Activated CD4-positive, alpha-beta T cell treated with anti-CD3 and anti-CD28 coated beads, Interleukin-2, amount 50 U/mL, for 1 hour (primary cell): ENCODE measurements at regions not wholly inside any gene's neighbourhood (a gene's known extent, or its start where the extent isn't known, plus 50 kb on each side); places are given as distances from the start of the nearest gene placed in this dataset.
"Not testable (repeated sequence)": the region's sequence is repeated elsewhere in the genome, so short reads cannot be mapped to it uniquely, and the experiment has no call there.

ENCODE experiments used
- DNase-seq: peaks from one replicate; pipeline ENCODE4 v3.0.0-alpha.2; 2020

GRCh38 chr15:53209396-53210042, 419.4 kb upstream of the ONECUT1 start:
- DNase-seq, result no peak

GRCh38 chr15:53208751-53209150, 418.6 kb upstream of the ONECUT1 start:
- no peak for DNase-seq

DNA sequence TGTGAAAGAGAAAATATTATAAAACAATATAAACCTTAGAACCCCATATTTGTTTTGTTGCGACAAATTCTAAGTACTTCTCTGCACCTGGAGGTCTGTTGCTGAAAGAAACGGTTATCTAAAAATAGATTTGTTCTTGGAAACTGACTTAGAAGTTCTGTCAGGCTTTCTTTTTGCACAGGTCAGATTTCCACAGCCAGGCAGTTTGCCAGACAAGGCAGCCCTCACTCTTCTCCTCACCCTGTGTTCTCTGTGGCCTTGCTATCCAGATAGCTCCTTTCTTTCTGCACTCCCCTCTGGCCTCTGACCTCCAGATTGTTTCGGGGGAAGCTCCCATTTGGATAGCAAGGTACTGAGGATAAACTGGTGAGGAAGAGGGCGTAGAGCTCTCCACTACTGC, 413.3 kb upstream of the ONECUT1 start:
- DNase-seq, result no peak

GRCh38 chr15:53202876-53203275, 412.7 kb upstream of the ONECUT1 start:
- DNase-seq, result no peak

GRCh38 chr15:53197426-53197839, 407.3 kb upstream of the ONECUT1 start:
- peak; percentile 1 for DNase-seq

DNA sequence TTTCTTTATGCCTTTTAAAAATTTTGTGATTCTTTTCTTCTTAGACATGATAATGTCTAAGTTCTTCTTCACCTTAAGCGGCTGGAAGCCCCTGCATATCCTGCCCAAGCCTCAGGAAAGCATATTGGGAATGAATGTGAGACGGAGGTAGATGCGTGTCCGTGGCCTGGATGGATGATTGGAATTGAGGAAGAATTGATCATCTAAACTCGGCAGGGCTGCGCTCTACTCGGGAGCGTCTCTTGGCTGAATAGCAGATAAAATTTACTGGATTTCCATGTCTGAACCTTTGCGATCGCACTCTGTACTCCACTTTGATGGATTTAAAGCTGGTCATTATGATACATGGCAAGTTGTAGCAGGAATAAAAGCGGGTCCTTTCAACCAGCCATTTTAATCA, 406.7 kb upstream of the ONECUT1 start:
- no peak for DNase-seq

DNA sequence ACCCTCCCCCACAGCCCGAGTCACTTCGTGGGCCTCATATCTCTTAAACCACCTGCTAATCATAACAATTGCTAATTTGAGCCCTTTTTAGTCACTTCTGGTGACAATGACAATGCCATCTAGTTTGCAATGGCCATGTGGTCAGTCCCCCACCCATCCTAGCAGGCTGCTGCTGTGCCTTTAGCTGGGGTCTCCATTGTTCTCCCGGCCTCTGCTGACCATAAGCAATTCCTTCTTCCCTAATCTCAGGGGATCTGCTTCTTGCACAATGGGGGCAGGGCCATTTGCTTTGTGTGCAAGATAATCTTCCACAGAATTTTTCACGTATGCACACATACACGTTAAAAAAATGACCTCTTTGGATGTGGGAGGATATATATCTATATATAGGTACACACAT, 406.1 kb upstream of the ONECUT1 start:
- no peak for DNase-seq

GRCh38 chr15:53193149-53193548, 403.0 kb upstream of the ONECUT1 start:
- DNase-seq, result no peak

- DNase-seq, result no peak
Observed at GRCh38 chr15:53189860-53190259, 399.7 kb upstream of the ONECUT1 start.

DNA sequence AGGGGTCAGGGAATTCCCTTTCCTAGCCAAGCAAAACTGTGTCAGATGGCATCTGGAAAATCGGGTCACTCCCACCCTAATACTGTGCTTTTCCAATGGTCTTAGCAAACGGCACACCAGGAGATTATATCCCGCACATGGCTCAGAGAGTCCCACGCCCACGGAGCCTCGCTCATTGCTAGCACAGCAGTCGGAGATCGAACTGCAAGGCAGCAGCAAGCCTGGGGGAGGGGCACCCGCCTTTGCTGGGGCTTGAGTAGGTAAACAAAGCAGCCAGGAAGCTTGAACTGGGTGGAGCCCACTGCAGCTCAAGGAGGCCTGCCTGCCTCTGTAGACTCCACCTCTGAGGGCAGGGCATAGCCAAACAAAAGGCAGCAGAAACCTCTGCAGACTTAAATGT, 393.3 kb upstream of the ONECUT1 start:
- DNase-seq, result not testable (repeated sequence)

- DNase-seq, result no peak
Observed at GRCh38 chr15:53171571-53171970, 381.4 kb upstream of the ONECUT1 start.

DNA sequence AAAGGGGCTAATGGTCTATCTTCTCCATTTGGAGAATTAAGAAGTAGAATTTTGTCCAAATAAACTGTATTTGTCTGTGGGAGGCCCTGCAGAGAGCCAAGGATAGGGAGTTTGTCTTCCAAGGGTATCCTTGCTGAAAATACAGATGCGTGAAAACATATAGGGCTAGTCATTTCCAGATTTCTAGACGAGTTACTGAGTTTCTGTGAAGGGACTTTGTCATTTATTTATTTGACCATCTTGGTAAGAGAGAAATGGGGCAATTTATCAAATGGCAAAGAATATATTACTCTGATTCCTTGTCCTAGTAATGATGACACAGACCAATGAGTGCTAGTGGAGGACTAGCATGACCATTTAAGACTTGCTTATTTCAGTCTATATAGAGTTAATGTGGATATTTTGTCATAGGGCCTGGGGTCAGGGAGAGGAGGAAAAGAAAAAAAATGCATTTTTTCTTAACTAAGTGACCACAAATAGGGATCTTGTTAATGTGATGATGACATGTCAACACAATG, 376.6 kb upstream of the ONECUT1 start:
- DNase-seq, result no peak

GRCh38 chr15:53165988-53166683, 376.0 kb upstream of the ONECUT1 start:
- DNase-seq, result no peak

DNA sequence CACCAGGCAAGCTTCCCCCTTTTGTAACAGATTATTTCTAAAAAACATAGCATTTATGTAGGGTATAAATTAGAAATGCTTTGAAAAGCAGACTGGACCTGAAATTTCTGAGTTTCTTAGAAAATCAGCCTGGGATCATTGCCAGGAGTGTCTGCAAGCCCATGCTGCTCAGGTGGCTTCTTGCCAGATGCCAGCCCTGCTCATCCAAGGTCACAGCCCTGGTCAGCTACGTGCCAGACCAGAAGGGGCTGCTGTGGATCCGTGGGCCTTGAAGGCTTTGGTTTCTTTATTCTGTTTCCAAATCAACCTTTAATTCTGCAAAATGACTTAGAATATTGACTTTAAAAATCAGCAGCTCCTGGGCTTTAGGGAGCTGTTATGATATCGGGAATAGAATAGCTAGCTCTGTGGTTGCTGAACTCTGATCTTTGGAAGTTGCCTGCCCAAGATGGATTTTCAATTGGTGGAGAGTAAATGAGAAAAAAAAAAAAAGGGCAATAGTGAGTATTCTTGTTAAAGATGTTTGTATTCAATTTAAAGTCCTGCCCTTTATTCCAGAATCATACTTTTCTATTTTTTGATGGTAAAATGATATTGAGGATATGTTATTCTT, 370.1 kb upstream of the ONECUT1 start:
- no peak for DNase-seq

DNA sequence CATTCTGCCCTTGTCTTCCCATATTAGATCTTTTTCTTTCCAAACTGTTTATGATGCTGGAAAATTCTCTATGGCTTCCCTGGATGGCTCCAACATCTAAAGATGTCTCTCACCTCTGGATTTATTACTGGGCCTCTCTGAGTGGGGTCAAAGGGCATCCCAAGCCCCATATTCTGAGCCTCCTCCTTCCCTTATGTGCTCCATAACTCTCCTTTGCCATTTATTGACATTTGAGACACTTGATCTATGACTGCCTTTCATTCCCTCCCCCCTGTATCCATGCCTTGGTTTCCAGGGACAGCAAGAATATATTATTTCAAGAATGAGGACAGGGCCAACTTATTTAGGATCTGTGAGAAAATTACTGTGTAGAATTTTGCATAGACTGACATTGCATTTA, 369.3 kb upstream of the ONECUT1 start:
- no peak for DNase-seq

GRCh38 chr15:53158995-53159394, 368.9 kb upstream of the ONECUT1 start:
- no peak for DNase-seq

DNA sequence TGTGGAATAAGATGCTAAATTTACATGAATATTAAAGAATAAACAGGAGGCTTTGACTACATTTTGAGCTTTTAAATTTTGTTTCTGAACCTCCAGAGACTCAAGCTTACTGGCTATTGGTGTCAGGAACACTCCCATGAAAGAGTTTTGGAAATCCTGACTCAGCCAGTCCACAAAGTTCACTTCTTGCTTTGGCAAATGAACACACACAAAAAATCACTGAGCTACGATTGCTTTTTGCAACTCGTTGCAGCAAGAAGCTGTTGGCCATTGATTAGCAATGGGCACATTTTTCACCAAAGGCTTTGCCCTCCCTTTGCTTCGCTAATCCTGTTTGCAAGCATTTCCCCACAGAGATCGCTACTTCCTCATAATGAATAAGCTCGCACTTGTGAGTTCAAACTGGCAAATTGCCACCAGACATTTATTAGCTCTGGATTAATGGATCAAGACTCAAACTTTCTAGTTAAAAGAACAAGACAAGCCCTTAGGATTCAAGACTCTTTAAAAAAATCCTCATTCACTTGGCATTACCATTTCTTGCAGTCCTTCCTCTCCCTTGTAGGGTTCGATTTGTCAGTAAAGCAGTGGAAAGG, 343.2 kb upstream of the ONECUT1 start:
- no peak for DNase-seq

DNA sequence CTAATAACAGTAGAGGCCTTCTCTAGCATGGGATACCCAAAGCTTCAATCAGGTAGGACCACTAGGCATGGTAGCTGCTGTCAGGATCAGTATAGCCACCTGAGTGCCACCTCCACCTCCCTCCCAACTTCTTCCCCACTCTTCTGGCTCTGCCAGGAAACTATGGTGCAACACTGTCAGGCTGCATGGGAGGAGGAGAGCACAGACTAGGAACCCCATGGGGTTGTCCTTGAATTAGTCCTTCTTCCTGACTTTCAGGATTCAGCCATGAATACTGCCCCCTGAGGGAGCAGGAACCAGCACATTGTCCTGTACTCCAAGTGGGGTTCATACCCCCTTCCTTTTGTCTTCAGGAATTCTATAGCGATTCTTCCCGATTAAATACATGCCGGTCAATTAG, 340.8 kb upstream of the ONECUT1 start:
- no peak for DNase-seq

DNA sequence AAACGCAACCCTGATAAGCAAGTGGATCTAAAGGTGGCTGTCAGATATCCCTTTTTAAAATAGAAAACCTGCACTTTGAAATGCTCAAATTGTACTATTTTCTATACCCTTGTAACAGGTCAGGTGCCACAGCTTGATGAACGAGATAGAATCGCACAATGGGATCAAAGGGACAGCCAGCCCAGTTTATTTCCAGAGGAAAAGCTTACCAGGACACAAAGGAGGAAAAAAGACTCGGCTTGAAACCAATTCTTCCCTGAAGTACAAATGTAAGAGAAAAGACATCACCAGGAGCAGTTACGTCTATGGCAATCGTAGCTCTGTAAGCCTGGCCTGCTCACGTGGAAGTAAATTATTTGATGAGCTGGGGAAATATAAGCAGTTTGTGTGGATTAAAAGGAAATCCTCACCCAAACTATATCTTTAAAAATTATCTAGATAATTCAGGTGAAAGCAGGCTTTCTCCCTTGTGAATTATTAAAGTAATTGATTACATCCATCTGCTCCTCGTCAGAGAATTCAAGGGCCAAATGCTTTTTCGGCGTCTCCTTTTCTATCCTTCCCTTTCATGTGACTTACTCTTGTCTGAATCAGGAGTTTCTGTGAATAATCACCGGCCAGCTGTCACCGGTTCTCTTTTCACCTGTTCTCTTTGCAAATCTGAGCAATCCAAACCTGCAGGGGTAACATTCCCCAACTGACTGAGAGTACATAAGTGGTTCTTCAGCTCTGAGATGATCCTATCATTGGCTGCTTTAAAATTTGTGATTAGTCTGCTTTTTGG, 339.2 kb upstream of the ONECUT1 start:
- DNase-seq, result no peak

GRCh38 chr15:53128652-53129051, 338.5 kb upstream of the ONECUT1 start:
- DNase-seq, result no peak

DNA sequence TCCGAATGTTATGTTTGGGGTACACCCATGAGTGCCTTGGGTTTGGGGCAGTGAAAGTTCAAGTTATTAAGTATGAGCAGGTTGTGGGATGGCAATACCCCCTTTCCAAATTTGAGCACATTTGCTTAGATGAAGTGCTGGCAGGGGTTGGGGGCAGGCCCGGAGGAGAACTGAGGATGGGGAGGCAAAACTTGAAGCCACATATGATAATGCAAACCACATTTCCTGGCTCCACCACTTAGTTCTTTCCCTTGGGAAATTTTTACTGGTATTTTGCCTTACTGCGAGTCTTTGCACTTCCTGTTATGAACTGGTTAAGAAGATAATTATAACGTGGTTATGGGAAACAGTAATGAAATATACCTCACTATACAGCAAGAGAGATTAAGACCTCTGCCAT, 336.0 kb upstream of the ONECUT1 start:
- no peak for DNase-seq

- no peak for DNase-seq
Observed at GRCh38 chr15:53122818-53123217, 332.7 kb upstream of the ONECUT1 start.

DNA sequence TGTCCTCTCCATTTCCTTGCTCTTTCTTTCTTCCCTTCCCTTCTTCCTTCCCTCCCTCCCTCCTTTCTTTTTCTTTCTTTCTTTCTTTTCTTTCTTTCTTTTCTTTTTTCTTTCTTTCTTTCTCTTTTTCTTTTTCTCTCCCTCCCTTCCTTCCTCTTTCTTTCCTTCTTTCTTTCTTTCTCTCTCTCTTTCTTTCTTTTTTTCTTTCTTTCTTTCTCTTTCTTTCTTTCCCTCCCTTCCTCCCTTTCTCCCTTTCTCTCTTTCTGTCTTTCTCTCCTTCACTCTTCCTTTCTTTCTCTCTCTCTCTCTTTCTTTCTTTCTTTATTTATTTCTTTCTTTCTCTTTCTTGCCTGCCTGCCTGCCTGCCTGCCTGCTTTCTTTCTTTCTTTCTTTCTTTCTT, 326.8 kb upstream of the ONECUT1 start:
- not testable (repeated sequence) for DNase-seq
